A549 (cell line): ENCODE measurements at regions not wholly inside any gene's neighbourhood (a gene's known extent, or its start where the extent isn't known, plus 50 kb on each side); places are given as distances from the start of the nearest gene placed in this dataset.

Experiments
- ATAC-seq, 2 experiments: fragments of 200-7000 bp in 1 of 2; fragments of >200 bp in 1 of 2; cut with Nextera tagmentation in 1 of 2; cut with Tn5 transposase in 1 of 2; 3 replicates each; pipeline versions ENCODE4 v1.8.0 to v1.9.1; 2018 to 2020; ENCODE audit warnings: mild to moderate bottlenecking in 1 of 2, moderate library complexity in 1 of 2
- CTCF ChIA-PET: fragments of 300-600 bp; sonication (Branson Sonifier 250); formaldehyde crosslinking; extraction: SDS; loops from one replicate; lab custom pipeline; 2021; ENCODE audit warnings: antibody characterized with exemption, inconsistent platforms; lab: Yijun Ruan, JAX
- POLR2A ChIA-PET: fragments of 350-600 bp; formaldehyde crosslinking; extraction: SDS; loops from one replicate; lab custom pipeline; 2021; ENCODE audit warnings: antibody characterized with exemption, inconsistent platforms; lab: Yijun Ruan, JAX
- DNase-seq, 2 experiments: peaks; one replicate each; pipeline versions ENCODE4 v3.0.0 to v3.0.0-alpha.2; 2011 to 2016; ENCODE audit warnings: low read depth in 1 of 2, low spot score in 1 of 2
- FAIRE-seq: peaks from 2 replicates; lab custom pipeline; 2011; peaks lifted over from hg19 to GRCh38; lab: Jason Lieb, UNC
- H3K27ac ChIP-seq, 2 experiments: fragments of >200 bp; sonication (Bioruptor Twin); formaldehyde crosslinking; 3 replicates each; pipeline ENCODE4 v1.5.1; 2016 to 2017
- H3K4me1 ChIP-seq: fragments of >200 bp; sonication (Bioruptor Twin); formaldehyde crosslinking; 3 replicates; pipeline ENCODE4 v1.6.1; 2016
- H3K4me2 ChIP-seq: fragments of >200 bp; sonication (Bioruptor Twin); formaldehyde crosslinking; 3 replicates; pipeline ENCODE4 v1.6.1; 2016
- H3K4me3 ChIP-seq: fragments of >200 bp; sonication (Bioruptor Twin); formaldehyde crosslinking; 3 replicates; pipeline ENCODE4 v1.5.1; 2016
- H3K9me3 ChIP-seq: fragments of >200 bp; sonication (Bioruptor Twin); formaldehyde crosslinking; 3 replicates; pipeline ENCODE4 v1.6.1; 2016
- ATOH8 ChIP-seq: fragments of 250-450 bp; sonication (Bioruptor Pico); IDR thresholded peaks from 2 replicates; pipeline ENCODE4 v1.5.0; 2020; ENCODE audit warnings: low read depth, mild to moderate bottlenecking, moderate library complexity
- BHLHE40 ChIP-seq: IDR thresholded peaks from 2 replicates; pipeline ENCODE4 v1.6.1; 2012; ENCODE audit warnings: low read depth, low read length, inconsistent platforms
- CEBPB ChIP-seq, 2 experiments: fragments of >200 bp in 1 of 2; sonication (Bioruptor Twin) in 1 of 2; formaldehyde crosslinking in 1 of 2; IDR thresholded peaks; 2 replicates each; pipeline ENCODE4 v1.6.1; 2012 to 2016
- CHD4 ChIP-seq: fragments of 200-600 bp; sonication (generic); IDR thresholded peaks from 2 replicates; pipeline ENCODE4 v1.6.1; 2016; ENCODE audit warnings: antibody characterized with exemption, mild to moderate bottlenecking, borderline replicate concordance
- E2F6 ChIP-seq: IDR thresholded peaks from 2 replicates; pipeline ENCODE4 v1.6.1; 2012; ENCODE audit warnings: low read depth, borderline replicate concordance
- EHMT2 ChIP-seq: fragments of 200-600 bp; sonication (generic); IDR thresholded peaks from 2 replicates; pipeline ENCODE4 v1.6.1; 2016; ENCODE audit warnings: antibody characterized with exemption, low read depth, mild to moderate bottlenecking, moderate library complexity
- FOSB ChIP-seq: fragments of 250-450 bp; sonication (Bioruptor Pico); IDR thresholded peaks from 2 replicates; pipeline ENCODE4 v1.5.0; 2020; ENCODE audit warnings: mild to moderate bottlenecking, moderate library complexity
- GATA3 ChIP-seq: IDR thresholded peaks from 2 replicates; pipeline ENCODE4 v1.6.1; 2012; ENCODE audit warnings: borderline replicate concordance
- HES2 ChIP-seq: fragments of >200 bp; sonication (Bioruptor Twin); formaldehyde crosslinking; IDR thresholded peaks from 2 replicates; pipeline ENCODE4 v1.6.1; 2016
- HEYL ChIP-seq: fragments of 250-450 bp; sonication (Bioruptor Pico); IDR thresholded peaks from 2 replicates; pipeline ENCODE4 v1.8.0; 2021; ENCODE audit warnings: mild to moderate bottlenecking, moderate library complexity
- HOXA7 ChIP-seq: fragments of 250-450 bp; sonication (Bioruptor Pico); IDR thresholded peaks from 2 replicates; pipeline ENCODE4 v1.5.0; 2020; ENCODE audit warnings: mild to moderate bottlenecking, moderate library complexity
- JUN ChIP-seq, 2 experiments: fragments of >200 bp; sonication (Bioruptor Twin); formaldehyde crosslinking; IDR thresholded peaks; 2 replicates in 1 of 2; 3 replicates in 1 of 2; pipeline ENCODE4 v1.6.1; 2016 to 2017
- JUNB ChIP-seq: fragments of >200 bp; sonication (Bioruptor Twin); formaldehyde crosslinking; IDR thresholded peaks from 2 replicates; pipeline ENCODE4 v1.6.1; 2016
- MAFK ChIP-seq: fragments of 450-650 bp; IDR thresholded peaks from 2 replicates; pipeline ENCODE4 v1.6.1; 2014; ENCODE audit not compliant: partially characterized antibody
- NFE2L2 ChIP-seq: fragments of 150-350 bp; conservative IDR thresholded peaks from 2 replicates; pipeline ENCODE4 v1.6.1; 2014; ENCODE audit warnings: low read length
- POLR2A ChIP-seq: IDR thresholded peaks from 2 replicates; pipeline ENCODE4 v1.6.1; 2012; ENCODE audit warnings: mild to moderate bottlenecking, low read length
- POLR2AphosphoS2 ChIP-seq: conservative IDR thresholded peaks from 2 replicates; pipeline ENCODE4 v1.6.1; 2012; ENCODE audit warnings: low read length, improper control_type of control experiment, inconsistent platforms
- RAD21 ChIP-seq, 2 experiments: fragments of >200 bp in 1 of 2; sonication (Bioruptor Twin) in 1 of 2; formaldehyde crosslinking in 1 of 2; IDR thresholded peaks in 1 of 2; conservative IDR thresholded peaks in 1 of 2; 2 replicates in 1 of 2; 3 replicates in 1 of 2; pipeline ENCODE4 v1.6.1; 2012 to 2018; ENCODE audit warnings: inconsistent platforms in 1 of 2
- RARB ChIP-seq: fragments of 250-450 bp; sonication (Bioruptor Pico); IDR thresholded peaks from 2 replicates; pipeline ENCODE4 v1.8.0; 2021; ENCODE audit warnings: mild to moderate bottlenecking, moderate library complexity
- REST ChIP-seq: fragments of 200-600 bp; sonication (generic); IDR thresholded peaks from 2 replicates; pipeline ENCODE4 v1.6.1; 2016; ENCODE audit warnings: antibody characterized with exemption, mild to moderate bottlenecking, moderate library complexity
- RNF2 ChIP-seq: fragments of 200-600 bp; sonication (generic); IDR thresholded peaks from 2 replicates; pipeline ENCODE4 v1.6.1; 2016; ENCODE audit warnings: low read depth, mild to moderate bottlenecking, antibody characterized with exemption, moderate library complexity, borderline replicate concordance
- USF2 ChIP-seq: fragments of 450-650 bp; IDR thresholded peaks from 2 replicates; pipeline ENCODE4 v1.6.1; 2014; ENCODE audit warnings: antibody characterized with exemption
- ZFP36 ChIP-seq: fragments of 450-650 bp; IDR thresholded peaks from 2 replicates; pipeline ENCODE4 v1.6.1; 2014; ENCODE audit warnings: borderline replicate concordance; ENCODE audit not compliant: partially characterized antibody
- WGBS: methylation state at CpG from one replicate; pipeline ENCODE4 v1.1.6; 2017; ENCODE audit errors: missing lambda C conversion rate; 5-methylcytosine and 5-hydroxymethylcytosine counted together

GRCh38 chr9:129312251-129313122 is 134.4 kb upstream of the IER5L start:
- Histone ChIP-seq H3K4me3 (no peak overlapping the region), H3K4me1 (peaks cover 26% of the 10 kb centered on the region), H3K4me2 (no peak overlapping the region), H3K27ac (peak overlapping the region in 1 of 2 experiments; percentile 82; a peak in 3 of 6 replicates), H3K9me3 (no peaks in the 10 kb centered on the region)
- no peak for ATAC-seq
- WGBS, result 86% methylated on average over 16 of the region's 16 CpGs
- ChIA-PET CTCF (interaction anchor here (0.6 to 1.5 kb wide), 5 partner anchors 8 to 689 kb away, joined by 3 read pairs; no protein-coding TSS in a partner anchor), POLR2A (no interaction called here)
- no peak for DNase-seq
- no peak for TF ChIP-seq REST
- TF ChIP-seq FOSB (CRISPR knock-in tag), result no peak
- TF ChIP-seq GATA3, result no peak
- no peak for TF ChIP-seq BHLHE40
- no peak for TF ChIP-seq EHMT2
- TF ChIP-seq RNF2, result no peak
- no peak for FAIRE-seq

GRCh38 chr9:129311643-129312042 is 133.6 kb upstream of the IER5L start:
- no peaks in the 10 kb centered on the region for H3K9me3 ChIP-seq
- H3K4me3 ChIP-seq, result no peak overlapping the region
- H3K27ac ChIP-seq, result peak overlapping the region in 1 of 2 experiments; percentile 82; a peak in 3 of 6 replicates
- peaks cover 26% of the 10 kb centered on the region for H3K4me1 ChIP-seq
- no peak overlapping the region for H3K4me2 ChIP-seq
- ChIA-PET POLR2A (no interaction called here), CTCF (interaction anchor here (0.8 to 1.5 kb wide), 3 partner anchors 11 to 140 kb away, joined by 3 read pairs; no protein-coding TSS in a partner anchor)
- WGBS, result 55% methylated on average over 4 of the region's 4 CpGs
- FAIRE-seq (no peak), ATAC-seq (no peak), DNase-seq (no peak)
- TF ChIP-seq POLR2A (no peak), E2F6 (no peak), USF2 (no peak), ZFP36 (no peak), MAFK (no peak), ATOH8 (CRISPR knock-in tag) (no peak), HOXA7 (CRISPR knock-in tag) (no peak), CEBPB (IDR thresholded peaks at IDR 0.05) (no peak), HEYL (CRISPR knock-in tag) (no peak), RAD21 (conservative IDR thresholded peaks at IDR 0.05 in 1 of 2, IDR thresholded peaks at IDR 0.05 in 1 of 2) (no peak), HES2 (no peak), JUN (IDR thresholded peaks at IDR 0.05) (no peak), RNF2 (no peak), GATA3 (no peak), CHD4 (no peak), NFE2L2 (no peak), RARB (no peak), JUNB (no peak), POLR2AphosphoS2 (no peak)
